ENCODE measurements at regions not wholly inside any gene's neighbourhood (a gene's known extent, or its start where the extent isn't known, plus 50 kb on each side); places are given as distances from the start of the nearest gene placed in this dataset.

DNA sequence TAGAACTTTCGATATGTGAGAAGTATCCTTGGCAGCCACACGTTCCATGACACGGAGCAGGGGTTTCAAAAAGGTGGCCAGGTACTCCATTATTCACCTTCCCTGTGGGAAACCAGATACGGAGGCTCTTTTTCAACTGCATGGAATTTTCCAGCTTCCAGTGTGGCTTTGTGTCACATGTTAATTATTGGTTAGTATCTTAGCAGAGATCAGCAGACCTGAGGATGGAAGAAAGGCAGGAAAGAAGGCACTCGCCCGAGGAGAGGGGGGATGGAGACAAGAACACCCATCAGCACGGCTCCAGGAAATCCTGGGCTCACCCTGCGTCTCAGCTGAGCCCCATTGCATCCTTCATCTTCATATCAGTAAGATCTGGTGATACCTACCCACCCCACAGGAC is 115.5 kb downstream of the PXDC1 start:
- TF ChIP-seq CTCF (IDR thresholded peaks at IDR 0.05) = no peak
- no peak for TF ChIP-seq POLR2A (IDR thresholded peaks at IDR 0.05)
